ENCODE measurements at regions not wholly inside any gene's neighbourhood (a gene's known extent, or its start where the extent isn't known, plus 50 kb on each side); places are given as distances from the start of the nearest gene placed in this dataset.
"Not testable (repeated sequence)": the region's sequence is repeated elsewhere in the genome, so short reads cannot be mapped to it uniquely, and the experiment has no call there.

DNA sequence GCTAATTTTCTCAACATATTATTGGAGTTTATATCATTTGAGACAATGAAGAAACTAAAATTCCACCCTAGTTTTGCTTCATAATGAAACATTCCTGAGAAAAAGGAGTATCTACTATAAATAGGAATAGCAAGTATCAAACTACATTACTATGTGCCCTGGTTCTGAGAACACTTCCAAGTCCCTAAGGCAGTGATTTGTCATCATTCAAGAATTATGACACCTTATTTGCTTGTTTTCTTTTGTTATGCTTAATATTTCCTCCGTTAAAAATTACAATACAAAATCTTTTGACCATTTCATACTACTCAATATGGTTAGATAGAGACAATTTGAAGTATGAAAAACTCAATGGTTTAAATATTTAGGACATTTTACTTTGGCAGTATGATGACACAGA lies 707.8 kb upstream of the GOLIM4 start:
- DNase-seq (ENCODE audit: extremely low read depth, low read depth, low spot score) = no peak

DNA sequence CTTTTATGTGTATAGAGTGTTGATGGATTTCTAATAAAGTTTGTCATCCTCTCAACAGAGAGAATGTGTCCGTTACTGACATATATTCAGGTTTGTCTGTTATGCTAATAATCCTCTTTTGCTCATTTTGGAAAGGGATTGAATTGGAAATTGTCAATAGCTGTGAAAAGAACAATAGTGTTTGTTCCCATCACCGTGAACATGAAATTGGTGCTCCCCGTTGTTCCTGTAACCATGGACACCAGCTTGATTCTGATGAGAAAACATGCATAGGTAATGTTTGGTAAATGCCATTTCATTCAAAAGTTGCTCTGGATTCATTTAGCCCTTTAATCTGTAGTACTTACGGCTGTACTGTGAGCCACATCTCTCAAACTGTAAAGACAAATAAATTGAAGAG lies 707.0 kb upstream of the GOLIM4 start:
- no peak for DNase-seq (ENCODE audit: extremely low read depth, low read depth, low spot score)

DNA sequence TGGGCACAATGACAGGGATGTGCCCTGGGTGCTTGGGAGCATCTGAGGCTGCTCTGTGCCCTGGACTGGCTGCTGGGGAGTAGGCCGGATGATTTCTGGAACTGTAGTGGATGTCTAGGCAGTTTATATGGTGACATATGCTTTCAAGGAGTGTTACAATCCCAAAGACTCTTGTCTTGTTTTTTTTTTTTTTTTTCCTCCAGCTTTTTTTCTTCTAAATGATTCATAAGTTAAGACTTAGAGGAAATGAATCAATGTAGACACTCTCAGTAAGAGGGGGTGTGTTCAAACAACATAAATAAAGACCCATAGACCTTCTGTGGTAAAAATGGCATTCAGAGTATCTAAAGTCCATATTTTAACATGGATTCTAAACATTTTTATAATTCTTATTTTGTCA lies 706.1 kb upstream of the GOLIM4 start:
- DNase-seq (ENCODE audit: extremely low read depth, low read depth, low spot score) = peak; percentile 31

DNA sequence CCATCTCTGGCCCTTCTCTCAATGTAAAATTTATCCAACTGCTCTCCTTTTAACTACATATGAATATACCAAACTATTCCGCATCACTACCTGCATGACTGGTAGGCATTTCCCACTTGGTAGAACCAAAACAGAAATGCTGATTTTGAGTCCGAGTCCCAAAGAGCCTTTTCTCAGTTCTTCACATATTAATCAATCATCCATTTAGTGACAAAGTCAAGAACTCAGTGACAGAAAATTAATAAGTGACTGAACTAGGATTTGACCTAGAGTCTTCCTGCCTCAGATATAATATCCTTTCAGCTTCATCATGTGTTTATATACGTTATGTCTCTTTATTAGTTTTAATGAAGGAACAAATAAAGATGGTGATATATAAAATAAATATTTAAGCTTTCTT lies 700.6 kb upstream of the GOLIM4 start:
- DNase-seq (ENCODE audit: extremely low read depth, low read depth, low spot score) = no peak

GRCh38 chr3:168794427-168794826 lies 698.7 kb upstream of the GOLIM4 start:
- peak; percentile 42 for DNase-seq (ENCODE audit: extremely low read depth, low read depth, low spot score)

- DNase-seq (ENCODE audit: extremely low read depth, low read depth, low spot score) = no peak
Measured at GRCh38 chr3:168782193-168782592, 686.5 kb upstream of the GOLIM4 start.

- DNase-seq (ENCODE audit: extremely low read depth, low read depth, low spot score) = not testable (repeated sequence)
Measured at GRCh38 chr3:168779970-168780645, 684.4 kb upstream of the GOLIM4 start.

DNA sequence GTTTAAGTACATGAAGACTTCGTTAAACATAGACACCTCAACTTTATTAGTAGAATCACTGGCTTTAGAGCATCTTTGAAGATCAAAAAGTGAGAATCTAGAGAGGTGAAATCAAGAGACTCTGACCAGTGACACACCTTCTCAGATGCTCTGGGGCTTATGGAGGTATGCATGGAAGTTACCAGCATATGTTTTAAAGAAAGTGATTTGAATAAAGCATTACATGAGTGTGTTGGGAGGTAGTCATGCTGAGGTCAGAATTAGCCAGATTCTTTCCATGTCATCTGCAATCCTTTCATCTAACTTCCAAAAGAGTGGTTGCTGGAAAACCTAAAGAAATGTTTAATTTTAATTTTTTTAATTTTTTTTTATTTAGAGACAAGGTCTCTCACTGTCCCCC lies 658.0 kb upstream of the GOLIM4 start:
- no peak for DNase-seq (ENCODE audit: extremely low read depth, low read depth, low spot score)

DNA sequence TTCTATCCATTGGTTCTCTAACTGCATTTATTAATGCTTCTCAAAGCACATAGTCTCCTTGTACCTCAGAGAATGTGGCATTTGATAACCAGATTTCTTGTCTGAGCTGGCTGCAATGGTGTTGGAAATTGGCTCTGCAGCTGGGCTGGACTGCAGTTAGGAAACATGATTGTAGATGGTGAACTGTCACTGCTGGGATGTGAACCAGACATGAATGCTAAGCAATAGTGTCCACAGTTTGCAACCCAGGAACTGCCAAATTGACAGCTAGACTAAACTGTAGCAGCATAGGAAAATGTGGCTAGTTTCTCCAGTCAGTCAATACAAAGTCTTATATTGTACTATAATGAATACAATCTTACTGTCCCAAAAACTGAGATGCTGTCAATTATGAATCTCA lies 656.6 kb upstream of the GOLIM4 start:
- DNase-seq (ENCODE audit: extremely low read depth, low read depth, low spot score) = no peak

- DNase-seq (ENCODE audit: extremely low read depth, low read depth, low spot score) = no peak
Measured at GRCh38 chr3:168747697-168748096, 652.0 kb upstream of the GOLIM4 start.

DNA sequence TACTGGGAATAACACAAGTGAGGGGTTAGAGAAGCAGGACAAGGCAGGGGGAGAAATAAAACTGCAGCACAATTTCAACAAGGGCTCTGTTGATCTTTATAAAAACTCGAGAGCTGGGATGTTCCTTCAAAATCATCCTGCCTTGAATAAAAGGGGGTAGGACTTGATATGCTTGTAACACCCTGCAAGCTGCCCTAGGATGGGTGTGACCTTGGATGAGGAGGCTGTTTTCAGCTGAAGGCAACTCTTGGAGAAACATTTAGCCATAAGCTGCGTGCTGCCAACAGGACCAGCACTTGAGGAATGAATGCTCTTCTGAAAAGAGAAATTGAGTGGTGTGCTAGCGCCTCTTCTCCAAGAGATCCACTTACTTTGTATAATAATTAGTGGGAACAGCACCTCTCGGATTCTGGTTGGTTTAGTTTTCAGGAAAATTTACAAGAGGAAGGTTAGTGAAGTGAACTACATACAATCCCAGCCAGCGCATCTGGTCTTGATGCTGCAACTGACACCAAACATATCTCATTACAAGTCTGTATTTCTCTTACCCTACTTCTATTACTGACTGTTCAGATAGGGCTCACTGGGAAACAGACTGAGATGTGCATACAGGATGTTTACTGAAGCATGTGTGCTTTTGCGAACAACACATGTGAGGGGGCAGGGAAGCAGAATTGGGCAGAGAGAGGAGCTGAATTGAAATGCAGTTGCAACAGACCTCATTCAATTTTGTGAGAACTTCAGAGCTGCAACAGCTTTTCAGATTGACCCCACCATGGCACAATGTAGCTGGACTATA lies 643.0 kb upstream of the GOLIM4 start:
- DNase-seq (ENCODE audit: extremely low read depth, low read depth, low spot score) = no peak

DNA sequence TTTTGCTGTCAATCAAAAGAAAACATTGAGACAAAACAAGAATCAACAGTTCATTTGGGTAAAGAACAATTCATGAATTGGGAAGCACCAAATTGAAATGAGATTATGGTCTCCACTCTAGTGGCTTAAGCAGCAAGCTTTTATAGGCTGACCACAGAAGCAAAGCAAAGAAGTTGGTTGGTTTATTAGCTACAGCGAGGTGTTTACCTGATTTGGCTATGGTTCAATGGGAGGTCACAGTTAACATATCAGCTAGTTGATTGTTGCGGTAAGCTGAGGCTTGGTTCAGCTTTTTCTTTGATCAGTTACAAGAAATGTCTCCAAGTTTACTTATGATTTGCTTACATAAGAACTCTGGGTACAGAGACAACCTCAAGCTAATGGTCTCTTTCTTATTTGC lies 640.5 kb upstream of the GOLIM4 start:
- no peak for DNase-seq (ENCODE audit: extremely low read depth, low read depth, low spot score)

DNA sequence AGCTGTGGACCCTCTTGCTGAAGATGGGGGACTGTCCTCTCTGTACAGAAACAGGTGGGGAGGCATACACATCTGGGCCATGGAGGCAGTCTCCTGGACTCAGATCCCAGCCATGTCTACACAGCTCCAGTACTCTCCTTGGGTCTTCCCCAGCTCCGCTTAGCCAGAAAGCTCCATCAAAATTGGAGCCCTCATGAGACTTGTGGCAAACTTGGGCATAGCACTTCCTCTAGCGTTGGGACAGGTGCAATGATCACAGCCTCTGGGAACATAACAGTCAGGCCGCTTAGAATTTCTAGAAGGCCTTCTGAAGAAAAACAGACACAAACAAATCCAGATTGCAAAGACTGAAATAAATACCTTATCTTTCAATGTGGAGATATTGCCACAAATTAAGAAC lies 634.3 kb upstream of the GOLIM4 start:
- DNase-seq (ENCODE audit: extremely low read depth, low read depth, low spot score) = no peak

DNA sequence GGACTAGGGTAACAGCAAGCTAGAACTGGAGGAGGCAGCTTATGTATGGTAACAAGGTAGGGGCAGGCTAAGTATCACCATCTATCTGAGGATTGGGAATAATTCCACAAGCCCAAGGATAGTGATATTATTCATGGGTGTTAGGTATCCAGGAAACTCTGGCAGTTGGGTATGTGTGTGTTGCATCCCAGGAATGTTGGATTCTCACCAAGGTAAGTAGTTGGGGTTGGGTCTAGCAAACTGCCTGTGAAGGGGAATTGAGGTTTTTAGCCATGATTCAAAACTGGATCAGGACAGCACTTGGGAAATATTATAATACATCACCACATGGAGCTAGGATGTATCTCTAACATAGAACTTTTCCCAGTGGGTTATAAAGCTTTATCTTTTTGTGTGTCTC lies 626.4 kb upstream of the GOLIM4 start:
- no peak for DNase-seq (ENCODE audit: extremely low read depth, low read depth, low spot score)

DNA sequence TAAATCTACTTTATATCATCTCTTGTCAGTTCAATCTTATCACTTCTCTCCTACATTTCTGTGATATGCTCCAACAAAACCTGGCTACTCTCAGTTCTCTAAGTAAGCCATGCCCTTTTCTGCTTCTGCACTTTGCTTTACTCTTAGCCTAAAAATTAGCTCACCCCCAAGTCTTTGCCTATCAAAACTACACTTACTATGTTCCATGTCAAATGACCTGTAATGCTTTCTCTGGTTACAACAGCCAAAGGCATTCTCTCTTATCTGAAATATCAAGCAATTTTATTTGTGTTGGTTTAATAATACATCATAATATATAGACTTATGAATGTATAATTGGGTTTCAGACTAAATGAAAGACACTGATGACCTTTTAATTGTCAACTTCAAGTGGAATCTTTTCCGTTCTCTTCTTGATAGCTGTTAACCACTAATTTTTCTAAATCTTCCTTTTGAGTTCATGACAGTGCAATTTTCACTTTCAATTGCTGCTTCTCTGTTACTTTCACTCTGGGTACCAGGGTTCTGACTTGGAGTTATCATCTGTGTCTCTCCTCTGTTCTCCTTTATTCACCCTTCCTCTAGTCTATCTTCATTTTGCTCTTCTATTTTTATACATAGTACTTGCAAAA lies 619.0 kb upstream of the GOLIM4 start:
- no peak for DNase-seq (ENCODE audit: extremely low read depth, low read depth, low spot score)

GRCh38 chr3:168709073-168709472 lies 613.3 kb upstream of the GOLIM4 start:
- DNase-seq (ENCODE audit: extremely low read depth, low read depth, low spot score) = no peak

GRCh38 chr3:168707900-168708299 lies 612.2 kb upstream of the GOLIM4 start:
- DNase-seq (ENCODE audit: extremely low read depth, low read depth, low spot score) = no peak

DNA sequence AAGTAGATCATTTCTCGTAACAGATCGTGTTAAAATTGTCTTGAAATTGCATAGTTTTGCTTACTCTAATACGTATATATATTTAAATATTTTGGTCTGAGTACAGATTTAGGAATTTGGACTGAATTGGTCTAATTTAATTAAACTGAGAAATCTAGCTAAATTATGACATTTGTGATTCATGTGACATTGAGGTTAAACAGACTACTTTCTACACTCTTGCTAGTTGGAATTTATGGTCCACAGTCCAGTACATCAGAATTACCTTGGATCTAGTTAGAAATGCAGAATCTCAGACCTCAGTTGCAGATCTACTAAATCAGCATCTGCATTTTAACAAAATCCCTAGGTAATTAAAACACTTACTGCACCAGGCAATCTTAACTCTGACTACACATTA lies 609.7 kb upstream of the GOLIM4 start:
- DNase-seq (ENCODE audit: extremely low read depth, low read depth, low spot score) = no peak

DNA sequence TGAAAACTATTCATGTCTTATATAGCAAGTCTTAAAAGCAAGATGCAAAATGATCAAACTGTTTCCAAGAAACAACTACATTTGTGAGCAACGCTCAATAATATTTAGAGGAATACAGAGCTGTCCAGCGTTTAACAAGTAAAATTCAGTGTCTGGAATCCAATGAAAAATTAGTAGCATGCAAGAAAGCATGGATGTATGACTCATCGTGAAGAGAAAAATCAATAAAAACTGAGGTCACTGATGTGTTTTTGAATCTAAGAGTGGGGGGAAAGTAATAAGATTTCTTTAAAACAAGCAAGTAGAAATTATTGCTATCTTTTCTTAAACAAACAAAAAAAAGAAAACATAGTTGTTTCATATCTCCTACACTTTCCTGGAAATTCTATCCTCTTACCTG lies 600.3 kb upstream of the GOLIM4 start:
- no peak for DNase-seq (ENCODE audit: extremely low read depth, low read depth, low spot score)

- DNase-seq (ENCODE audit: extremely low read depth, low read depth, low spot score) = no peak
Measured at GRCh38 chr3:168693870-168694269, 598.1 kb upstream of the GOLIM4 start.

DNA sequence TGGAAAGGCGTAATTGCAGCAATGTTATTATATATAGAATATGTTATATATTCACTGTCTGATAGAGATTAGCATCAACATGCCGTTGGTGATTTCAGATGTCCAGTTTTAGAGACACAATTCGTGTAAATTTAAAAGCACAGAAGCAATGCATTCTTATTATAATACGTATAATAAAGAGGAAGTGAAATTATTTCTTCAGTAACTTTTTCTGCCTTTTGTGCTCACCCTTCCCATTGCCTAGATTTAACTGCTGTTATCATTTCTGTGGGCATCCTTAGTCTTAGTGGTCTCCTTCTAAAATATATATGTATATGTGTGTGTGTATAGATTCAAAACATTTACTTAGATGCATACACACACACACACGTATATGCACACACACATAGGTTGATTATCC lies 592.5 kb upstream of the GOLIM4 start:
- no peak for DNase-seq (ENCODE audit: extremely low read depth, low read depth, low spot score)

DNA sequence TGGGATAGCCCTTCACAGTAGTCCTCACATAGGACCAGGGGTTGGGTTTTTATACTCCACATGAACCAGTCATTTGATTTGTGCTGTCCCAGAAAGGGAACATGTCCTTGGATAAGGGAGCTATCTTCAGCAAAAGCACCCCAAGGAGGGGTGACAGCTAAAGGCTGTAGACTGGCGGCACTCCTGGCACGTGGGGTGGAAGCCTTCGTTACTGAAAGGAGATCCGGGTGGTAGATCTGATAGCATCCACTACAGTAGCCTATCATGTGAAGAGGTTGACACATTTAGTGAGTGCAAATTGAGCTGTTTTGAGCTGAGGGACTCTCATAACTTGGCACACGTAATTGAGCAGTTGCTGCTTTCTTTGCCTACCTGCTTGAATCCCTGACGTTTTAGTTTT lies 588.8 kb upstream of the GOLIM4 start:
- no peak for DNase-seq (ENCODE audit: extremely low read depth, low read depth, low spot score)
